ENCODE measurements at regions not wholly inside any gene's neighbourhood (a gene's known extent, or its start where the extent isn't known, plus 50 kb on each side); places are given as distances from the start of the nearest gene placed in this dataset.

GRCh38 chr4:111530446-111530845 lies 614.8 kb upstream of the FAM241A start:
- DNase-seq = no peak

DNA sequence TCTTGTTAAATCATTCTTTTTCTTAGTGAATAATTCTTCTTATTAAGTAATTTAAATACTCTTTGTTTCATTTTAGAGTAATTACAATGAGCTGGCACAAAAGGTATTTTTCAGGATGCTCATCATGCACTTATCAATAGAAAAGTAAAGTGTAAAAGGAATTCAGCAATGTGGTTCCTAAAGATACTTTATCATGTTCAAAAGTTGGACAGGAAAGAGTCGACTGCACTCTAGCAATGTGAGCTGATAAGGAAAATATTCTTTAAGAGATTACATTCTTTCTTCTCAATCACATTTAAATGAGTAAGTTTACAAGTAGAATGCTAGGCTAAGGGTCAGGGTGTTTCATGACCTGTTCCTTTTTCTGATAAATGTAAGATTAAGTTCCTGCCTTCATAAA lies 609.5 kb upstream of the FAM241A start:
- no peak for DNase-seq

- DNase-seq = no peak
These were observed 608.1 kb upstream of the FAM241A start for GRCh38 chr4:111537165-111537564.

GRCh38 chr4:111537871-111538270 lies 607.4 kb upstream of the FAM241A start:
- no peak for DNase-seq

DNA sequence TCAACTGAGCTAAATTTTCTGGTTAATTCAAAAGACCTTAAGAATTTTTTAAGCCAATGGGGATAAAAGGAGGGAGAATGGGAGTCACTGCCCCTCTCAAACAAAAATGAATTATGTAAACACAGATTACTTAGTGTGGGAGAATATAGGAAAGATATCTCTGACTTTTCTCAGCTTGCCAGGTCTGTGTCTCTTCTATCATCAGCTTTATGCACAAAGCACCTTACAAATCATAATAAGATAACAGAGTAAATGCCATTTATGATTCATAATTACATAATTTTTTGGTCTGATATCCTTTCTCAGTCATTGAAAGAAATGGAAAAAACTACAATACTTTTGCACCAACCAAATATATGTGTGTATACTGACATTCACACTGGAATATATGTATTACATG lies 604.6 kb upstream of the FAM241A start:
- DNase-seq = no peak

GRCh38 chr4:111542056-111542455 lies 603.2 kb upstream of the FAM241A start:
- no peak for DNase-seq

DNA sequence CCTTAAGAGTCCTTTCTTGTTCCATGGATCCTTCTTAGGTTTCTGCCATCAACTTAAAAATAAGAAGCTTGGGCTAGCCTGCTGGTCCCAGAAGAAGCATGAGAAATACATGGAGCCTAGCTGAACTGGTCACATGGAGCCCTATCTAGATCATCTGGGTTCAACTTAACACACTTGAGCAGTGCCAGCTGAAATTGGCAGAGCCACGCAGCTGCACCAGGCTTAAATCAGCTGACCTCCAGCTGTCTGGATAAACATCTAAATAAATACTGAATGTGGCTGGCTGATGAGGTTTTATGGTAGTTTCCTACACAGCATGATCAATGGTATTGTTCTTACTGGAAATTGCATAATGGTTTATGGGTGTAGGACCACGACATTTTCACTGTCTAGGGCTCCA lies 598.4 kb upstream of the FAM241A start:
- no peak for DNase-seq

DNA sequence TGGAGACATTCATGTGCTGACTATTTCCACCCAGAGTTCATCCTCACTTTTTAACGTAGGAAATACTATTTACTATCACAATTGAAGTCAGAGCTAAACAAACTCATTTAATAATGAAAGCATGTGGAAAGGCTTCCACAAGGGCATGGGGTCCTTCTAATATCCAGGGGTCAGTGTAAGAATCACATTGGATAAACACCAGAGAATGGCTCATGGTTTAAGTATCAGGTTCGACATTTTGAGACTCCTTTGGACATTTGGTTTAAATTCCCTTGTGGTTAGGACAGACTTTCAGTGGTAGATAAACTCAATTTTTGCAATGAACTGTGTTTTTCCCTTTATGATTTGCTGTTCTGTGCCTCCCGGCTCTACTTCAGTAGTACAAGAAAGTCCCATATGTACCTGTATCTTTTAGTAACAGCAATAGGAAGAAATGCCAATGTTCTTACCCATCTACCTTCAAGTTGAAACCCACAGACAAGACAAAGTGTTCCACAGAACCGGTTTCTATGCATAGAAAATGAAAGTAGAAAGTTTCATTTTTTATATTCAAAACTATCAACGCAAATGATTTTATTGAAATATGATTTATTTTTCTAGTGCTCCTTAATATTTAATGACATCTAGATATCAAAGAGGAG lies 589.0 kb upstream of the FAM241A start:
- DNase-seq = no peak

GRCh38 chr4:111556851-111557250 lies 588.4 kb upstream of the FAM241A start:
- no peak for DNase-seq

DNA sequence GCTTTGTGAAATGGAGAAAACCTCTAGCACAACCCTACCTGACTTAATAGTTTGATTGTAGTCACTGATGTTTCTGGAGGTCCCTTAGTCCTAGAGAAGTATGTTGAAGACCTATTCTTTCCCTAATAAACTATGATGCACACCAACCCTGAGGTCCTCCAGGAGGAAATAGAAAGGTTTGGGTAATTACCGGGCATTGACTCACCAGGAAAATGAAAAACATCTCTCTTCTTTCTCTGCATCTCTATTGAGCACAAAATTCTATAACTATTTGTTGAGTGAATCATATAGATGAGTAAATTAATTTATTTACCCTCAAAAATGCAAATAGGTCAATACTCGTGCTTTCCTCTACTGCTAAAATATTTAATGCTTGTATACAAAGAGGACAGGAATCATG lies 582.4 kb upstream of the FAM241A start:
- DNase-seq = no peak

DNA sequence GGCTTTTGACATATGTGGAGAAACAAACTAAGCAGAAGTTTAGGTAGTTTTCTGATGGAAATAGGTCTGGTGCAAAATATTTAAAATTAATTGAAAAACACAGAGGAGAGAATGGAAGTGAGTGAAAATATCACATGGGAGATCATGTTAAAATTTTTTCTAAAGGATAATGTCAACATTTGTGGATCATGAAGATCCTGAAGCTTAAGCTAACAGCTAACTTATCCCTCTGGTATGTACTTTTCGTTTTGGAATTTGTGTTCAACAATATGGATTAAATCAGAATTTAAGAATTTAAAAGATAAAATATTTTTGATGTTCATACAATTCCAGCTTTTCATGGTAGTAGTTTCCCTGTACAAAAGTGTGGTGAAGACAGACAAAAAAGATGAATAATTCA lies 572.8 kb upstream of the FAM241A start:
- no peak for DNase-seq

DNA sequence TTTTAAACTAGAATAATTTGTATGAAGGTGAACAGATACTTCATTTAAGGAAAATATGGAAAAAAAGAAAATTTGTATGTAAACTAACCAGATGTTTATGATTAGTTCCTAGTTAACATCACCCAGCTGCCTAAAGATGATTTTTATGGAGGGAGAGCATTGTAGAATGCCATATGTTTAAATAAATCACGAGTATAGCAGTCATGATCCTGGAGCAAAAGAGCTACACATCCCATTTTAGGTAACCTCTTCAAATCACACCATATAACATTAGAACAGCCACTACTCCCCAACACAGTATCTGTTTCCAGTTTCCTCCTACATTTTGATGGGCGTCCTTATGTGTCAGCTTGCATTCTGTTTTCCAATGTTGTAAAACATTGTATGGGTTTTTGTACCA lies 571.9 kb upstream of the FAM241A start:
- DNase-seq = no peak

GRCh38 chr4:111579767-111580166 lies 565.5 kb upstream of the FAM241A start:
- DNase-seq = no peak

DNA sequence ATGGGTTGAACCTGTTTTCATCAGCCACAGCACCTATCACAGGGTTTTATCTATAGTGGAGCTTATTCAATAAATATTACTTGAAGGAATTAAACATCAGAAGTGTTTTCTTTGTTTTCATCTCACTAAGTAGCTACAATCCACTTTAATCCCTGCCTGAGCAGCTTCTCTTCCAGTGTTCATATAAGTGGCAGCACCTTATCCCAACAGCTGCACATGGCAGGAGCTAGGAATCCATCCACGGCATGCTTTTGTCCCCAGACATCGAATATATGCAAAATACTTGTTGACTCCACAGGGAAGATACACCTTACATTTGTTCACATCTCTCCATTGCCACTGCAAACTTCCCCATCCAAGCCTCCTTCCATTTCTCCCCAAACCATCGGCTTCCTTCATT lies 549.8 kb upstream of the FAM241A start:
- DNase-seq = no peak

GRCh38 chr4:111596491-111596890 lies 548.8 kb upstream of the FAM241A start:
- no peak for DNase-seq

GRCh38 chr4:111601671-111602070 lies 543.6 kb upstream of the FAM241A start:
- DNase-seq = no peak

DNA sequence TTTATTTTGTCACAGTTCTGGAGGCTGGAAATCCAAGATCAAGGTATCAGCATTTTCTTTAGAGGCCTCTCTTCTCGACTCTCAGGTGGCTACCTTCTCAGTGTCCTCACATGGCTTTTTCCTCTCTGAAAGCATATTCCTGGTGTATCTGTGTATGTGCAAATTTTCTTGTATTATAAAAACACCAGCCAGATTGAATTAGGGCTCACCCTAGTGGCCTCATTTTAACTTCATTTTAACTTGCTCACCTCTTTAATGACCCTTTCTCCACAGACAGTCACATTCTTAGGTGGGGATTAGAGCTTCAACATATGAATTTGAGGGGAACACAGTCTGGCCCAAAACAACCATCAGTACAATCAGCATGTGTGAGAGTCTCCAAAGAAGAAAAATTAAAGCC lies 542.4 kb upstream of the FAM241A start:
- no peak for DNase-seq

- DNase-seq = no peak
These were observed 540.1 kb upstream of the FAM241A start for GRCh38 chr4:111605111-111605510.

GRCh38 chr4:111610681-111611080 lies 534.6 kb upstream of the FAM241A start:
- no peak for DNase-seq

GRCh38 chr4:111618908-111619307 lies 526.3 kb upstream of the FAM241A start:
- no peak for DNase-seq

GRCh38 chr4:111628437-111628836 lies 516.8 kb upstream of the FAM241A start:
- no peak for DNase-seq

DNA sequence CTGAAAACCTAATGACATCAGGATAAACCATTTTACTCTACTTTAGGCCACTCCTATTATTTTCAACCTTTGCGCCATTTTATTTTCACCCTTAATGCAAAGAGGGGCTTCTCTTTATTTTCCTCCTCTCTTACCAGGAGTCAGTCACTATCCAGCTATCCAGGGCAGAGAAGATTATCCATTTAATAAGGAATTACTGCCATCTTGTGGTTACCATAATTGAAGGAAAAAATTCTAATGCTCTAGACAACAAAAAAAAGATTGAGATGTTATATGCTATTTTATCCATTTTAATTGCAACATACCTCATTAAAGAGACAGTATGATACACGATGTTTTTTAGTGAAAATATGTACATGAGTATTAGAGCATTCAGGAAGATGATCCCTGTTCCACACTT lies 514.5 kb upstream of the FAM241A start:
- DNase-seq = peak; percentile 31

GRCh38 chr4:111631215-111631999 lies 513.8 kb upstream of the FAM241A start:
- DNase-seq = peak; percentile 0

DNA sequence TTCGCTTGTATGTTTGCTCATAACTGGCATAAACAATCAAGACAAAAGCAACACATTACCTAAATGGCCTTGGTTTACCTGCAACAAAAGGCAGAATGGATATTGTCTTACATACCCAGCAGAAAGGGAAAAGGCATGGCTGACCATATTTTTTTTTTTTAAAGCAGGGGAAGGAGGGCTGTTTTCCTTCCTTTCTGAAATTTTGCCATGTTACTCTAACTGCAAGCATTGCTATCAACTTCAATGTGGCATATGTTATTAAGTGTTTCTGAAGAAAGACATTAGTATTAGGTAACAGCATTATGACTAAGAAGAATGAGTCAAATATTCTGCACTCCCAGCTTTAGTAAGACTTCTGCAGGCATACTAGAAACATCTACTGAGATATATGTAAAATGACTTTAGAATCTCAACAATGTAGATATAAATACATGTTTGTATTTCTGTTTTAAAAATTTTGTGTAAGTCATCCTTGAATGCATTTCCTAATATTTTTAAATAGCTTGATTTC lies 512.6 kb upstream of the FAM241A start:
- DNase-seq = no peak
